Trophoblast cell (in vitro differentiated cells and primary cell): ENCODE measurements at regions not wholly inside any gene's neighbourhood (a gene's known extent, or its start where the extent isn't known, plus 50 kb on each side); places are given as distances from the start of the nearest gene placed in this dataset.

Experiments
- DNase-seq, 2 donors: peaks; one replicate each; pipeline ENCODE4 v3.0.0-alpha.2; 2016
- H2AFZ ChIP-seq: 2 replicates; pipeline ENCODE4 v1.6.1; 2013; ENCODE audit warnings: low read length, moderate library complexity, mild to moderate bottlenecking; ENCODE audit not compliant: insufficient read depth, poor library complexity
- H2AK5ac ChIP-seq: 2 replicates; pipeline ENCODE4 v1.6.1; 2013; ENCODE audit warnings: mild to moderate bottlenecking, low read length
- H2BK120ac ChIP-seq: 2 replicates; pipeline ENCODE4 v1.6.1; 2013; ENCODE audit warnings: low read length, mild to moderate bottlenecking, moderate library complexity; ENCODE audit not compliant: insufficient read depth, poor library complexity
- H2BK12ac ChIP-seq: 2 replicates; pipeline ENCODE4 v1.6.1; 2013; ENCODE audit warnings: mild to moderate bottlenecking, low read length, moderate library complexity
- H2BK5ac ChIP-seq: 2 replicates; pipeline ENCODE4 v1.6.1; 2013; ENCODE audit warnings: low read length, low read depth, moderate library complexity, mild to moderate bottlenecking; ENCODE audit not compliant: poor library complexity
- H3K14ac ChIP-seq: 2 replicates; pipeline ENCODE4 v1.6.1; 2013; ENCODE audit warnings: mild to moderate bottlenecking, low read length
- H3K18ac ChIP-seq: 2 replicates; pipeline ENCODE4 v1.6.1; 2013; ENCODE audit warnings: mild to moderate bottlenecking, low read length
- H3K23ac ChIP-seq: 2 replicates; pipeline ENCODE4 v1.6.1; 2013; ENCODE audit warnings: low read length
- H3K27ac ChIP-seq: 2 replicates; pipeline ENCODE4 v1.5.1; 2013; ENCODE audit warnings: low read depth, mild to moderate bottlenecking, inconsistent platforms, low read length, moderate library complexity
- H3K27me3 ChIP-seq: 2 replicates; pipeline ENCODE4 v1.6.1; 2013; ENCODE audit warnings: inconsistent platforms, mild to moderate bottlenecking, low read length, moderate library complexity; ENCODE audit not compliant: insufficient read depth
- H3K36me3 ChIP-seq, 2 experiments: 1 replicate in 1 of 2; 2 replicates in 1 of 2; pipeline ENCODE4 v1.6.1; 2013; ENCODE audit warnings: low read length in 2 of 2, mild to moderate bottlenecking in 2 of 2, moderate library complexity in 1 of 2; ENCODE audit not compliant: insufficient read depth in 2 of 2, control insufficient read depth in 1 of 2
- H3K4ac ChIP-seq: 2 replicates; pipeline ENCODE4 v1.6.1; 2013; ENCODE audit warnings: low read depth, mild to moderate bottlenecking, low read length, moderate library complexity
- H3K4me1 ChIP-seq, 2 experiments: 1 replicate in 1 of 2; 2 replicates in 1 of 2; pipeline ENCODE4 v1.6.1; 2013; ENCODE audit warnings: low read length in 2 of 2, mild to moderate bottlenecking in 2 of 2, moderate library complexity in 1 of 2; ENCODE audit not compliant: insufficient read depth in 2 of 2, control insufficient read depth in 1 of 2
- H3K4me2 ChIP-seq: 2 replicates; pipeline ENCODE4 v1.6.1; 2013; ENCODE audit warnings: inconsistent platforms, mild to moderate bottlenecking, low read length, moderate library complexity
- H3K4me3 ChIP-seq: 2 replicates; pipeline ENCODE4 v1.5.1; 2013; ENCODE audit warnings: mild to moderate bottlenecking, low read depth, low read length, inconsistent platforms
- H3K79me1 ChIP-seq: one replicate; pipeline ENCODE4 v1.6.1; 2013; ENCODE audit warnings: low read length
- H3K79me2 ChIP-seq: 2 replicates; pipeline ENCODE4 v1.6.1; 2013; ENCODE audit warnings: low read length, mild to moderate bottlenecking; ENCODE audit not compliant: control insufficient read depth, insufficient read depth, poor library complexity
- H3K9ac ChIP-seq: 2 replicates; pipeline ENCODE4 v1.6.1; 2013; ENCODE audit warnings: mild to moderate bottlenecking, low read length
- H3K9me3 ChIP-seq: 2 replicates; pipeline ENCODE4 v1.6.1; 2013; ENCODE audit warnings: low read depth, mild to moderate bottlenecking, control low read depth, inconsistent platforms, low read length; ENCODE audit not compliant: insufficient read depth
- H4K12ac ChIP-seq: 2 replicates; pipeline ENCODE4 v1.6.1; 2013; ENCODE audit warnings: low read depth, mild to moderate bottlenecking, low read length, moderate library complexity
- H4K8ac ChIP-seq: 2 replicates; pipeline ENCODE4 v1.6.1; 2013; ENCODE audit warnings: low read depth, mild to moderate bottlenecking, low read length, moderate library complexity
- H4K91ac ChIP-seq: one replicate; pipeline ENCODE4 v1.6.1; 2013; ENCODE audit warnings: low read depth, mild to moderate bottlenecking, low read length, moderate library complexity
- WGBS: extraction: QIAGEN DNeasy Blood & Tissue Kit; methylation state at CpG from one replicate; pipeline ENCODE4 v1.1.7; 2013; ENCODE audit warnings: missing lambda C conversion rate; ENCODE audit not compliant: insufficient read length, insufficient coverage; ENCODE audit errors: extremely low coverage; 5-methylcytosine and 5-hydroxymethylcytosine counted together

GRCh38 chr10:58994226-58995057, 182.0 kb upstream of the PHYHIPL start:
- Histone ChIP-seq H2AFZ (no peak overlapping the region), H3K9me3 (no peaks in the 10 kb centered on the region), H3K9ac (no peak overlapping the region), H3K4me2 (no peak overlapping the region), H2BK120ac (no peak overlapping the region), H3K4me3 (no peak overlapping the region), H3K14ac (no peak overlapping the region), H3K27ac (no peak overlapping the region), H3K36me3 (no peaks in the 10 kb centered on the region), H4K12ac (no peak overlapping the region), H3K18ac (no peak overlapping the region), H3K79me1 (no peaks in the 10 kb centered on the region), H4K8ac (no peak overlapping the region), H4K91ac (no peak overlapping the region), H2BK12ac (no peak overlapping the region), H2BK5ac (no peak overlapping the region), H3K79me2 (no peaks in the 10 kb centered on the region), H3K4ac (no peak overlapping the region), H3K4me1 (no peaks in the 10 kb centered on the region), H2AK5ac (no peak overlapping the region), H3K27me3 (no peaks in the 10 kb centered on the region), H3K23ac (no peak overlapping the region)
- no peak for DNase-seq
- no CpG with 5 or more reads among the region's 4 CpGs for WGBS

GRCh38 chr10:58995058-58995596, 181.3 kb upstream of the PHYHIPL start:
- H3K23ac ChIP-seq: no peak overlapping the region
- no peak overlapping the region for H3K18ac ChIP-seq
- no peak overlapping the region for H3K4ac ChIP-seq
- no peak overlapping the region for H2BK5ac ChIP-seq
- H3K14ac ChIP-seq: no peak overlapping the region
- no peak overlapping the region for H2AFZ ChIP-seq
- no peak overlapping the region for H2BK120ac ChIP-seq
- no peak overlapping the region for H2BK12ac ChIP-seq
- H3K79me1 ChIP-seq: no peaks in the 10 kb centered on the region
- no peak for DNase-seq
- no peaks in the 10 kb centered on the region for H3K9me3 ChIP-seq
- no peaks in the 10 kb centered on the region for H3K27me3 ChIP-seq
- no peaks in the 10 kb centered on the region for H3K36me3 ChIP-seq
- no peak overlapping the region for H4K91ac ChIP-seq
- H3K79me2 ChIP-seq: no peaks in the 10 kb centered on the region
- H3K4me2 ChIP-seq: no peak overlapping the region
- H4K8ac ChIP-seq: no peak overlapping the region
- H3K27ac ChIP-seq: no peak overlapping the region
- H4K12ac ChIP-seq: no peak overlapping the region
- H3K9ac ChIP-seq: no peak overlapping the region
- H2AK5ac ChIP-seq: no peak overlapping the region
- H3K4me3 ChIP-seq: no peak overlapping the region
- no CpG with 5 or more reads among the region's 6 CpGs for WGBS
- H3K4me1 ChIP-seq: no peaks in the 10 kb centered on the region

- H3K4me2 ChIP-seq: no peak overlapping the region
- H3K79me1 ChIP-seq: no peaks in the 10 kb centered on the region
- H3K9ac ChIP-seq: no peak overlapping the region
- no peak overlapping the region for H3K18ac ChIP-seq
- H4K8ac ChIP-seq: no peak overlapping the region
- no peak overlapping the region for H2BK12ac ChIP-seq
- H2BK120ac ChIP-seq: no peak overlapping the region
- H3K23ac ChIP-seq: no peak overlapping the region
- H3K36me3 ChIP-seq: no peaks in the 10 kb centered on the region
- no peak overlapping the region for H3K4me3 ChIP-seq
- no peak overlapping the region for H3K4ac ChIP-seq
- H2AK5ac ChIP-seq: no peak overlapping the region
- no peak overlapping the region for H3K27ac ChIP-seq
- no peaks in the 10 kb centered on the region for H3K4me1 ChIP-seq
- H2AFZ ChIP-seq: no peak overlapping the region
- H2BK5ac ChIP-seq: no peak overlapping the region
- H4K12ac ChIP-seq: no peak overlapping the region
- no peaks in the 10 kb centered on the region for H3K9me3 ChIP-seq
- no peaks in the 10 kb centered on the region for H3K27me3 ChIP-seq
- no peak overlapping the region for H3K14ac ChIP-seq
- no peak for DNase-seq
- WGBS: no CpG with 5 or more reads among the region's 2 CpGs
- H4K91ac ChIP-seq: no peak overlapping the region
- no peaks in the 10 kb centered on the region for H3K79me2 ChIP-seq
Measured at GRCh38 chr10:58996063-58996462, 180.4 kb upstream of the PHYHIPL start.

GRCh38 chr10:58996866-58997265, 179.6 kb upstream of the PHYHIPL start:
- Histone ChIP-seq H3K18ac (no peak overlapping the region), H2BK12ac (no peak overlapping the region), H4K12ac (no peak overlapping the region), H3K36me3 (no peaks in the 10 kb centered on the region), H3K4me2 (no peak overlapping the region), H4K8ac (no peak overlapping the region), H3K4ac (no peak overlapping the region), H2BK5ac (no peak overlapping the region), H3K4me3 (no peak overlapping the region), H2AK5ac (no peak overlapping the region), H2BK120ac (no peak overlapping the region), H3K14ac (no peak overlapping the region), H4K91ac (no peak overlapping the region), H3K9ac (no peak overlapping the region), H3K79me1 (no peaks in the 10 kb centered on the region), H3K27me3 (no peaks in the 10 kb centered on the region), H2AFZ (no peak overlapping the region), H3K9me3 (no peaks in the 10 kb centered on the region), H3K4me1 (no peaks in the 10 kb centered on the region), H3K79me2 (no peaks in the 10 kb centered on the region), H3K23ac (no peak overlapping the region), H3K27ac (no peak overlapping the region)
- no CpG with 5 or more reads among the region's 2 CpGs for WGBS
- no peak for DNase-seq
